ENCODE measurements at regions not wholly inside any gene's neighbourhood (a gene's known extent, or its start where the extent isn't known, plus 50 kb on each side); places are given as distances from the start of the nearest gene placed in this dataset.

DNA sequence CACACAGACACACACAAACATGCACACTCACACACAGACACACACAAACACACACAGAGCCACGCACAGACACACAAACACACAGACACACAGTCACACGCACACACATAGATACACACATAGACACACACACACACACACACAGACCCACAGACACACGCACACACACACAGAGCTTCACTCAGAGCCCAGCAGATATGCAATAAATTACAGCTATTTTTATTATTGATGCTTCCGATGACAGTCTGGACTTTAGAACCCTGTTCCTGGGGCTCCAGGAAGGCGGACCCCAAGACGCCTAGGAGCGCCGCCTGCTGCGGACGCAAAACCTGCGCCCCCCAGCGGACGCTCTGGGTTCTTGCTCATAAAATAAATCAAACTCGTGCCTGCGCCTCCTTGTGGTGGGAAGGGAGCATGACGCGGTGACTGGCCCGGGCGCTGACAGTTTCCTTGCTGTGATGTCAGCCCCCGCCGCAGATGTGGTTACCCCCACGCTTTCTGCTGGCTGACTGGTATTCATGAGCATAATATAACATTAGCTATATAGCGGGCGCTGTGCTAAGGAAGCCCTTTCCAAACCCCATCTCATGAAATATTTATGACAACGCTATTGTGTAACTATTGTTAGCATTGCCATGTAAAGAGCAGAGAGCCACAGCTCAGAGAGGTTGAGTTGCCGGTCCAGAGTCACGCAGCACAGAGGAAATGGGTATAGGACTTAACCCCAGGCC is 64.4 kb upstream of the TM9SF2 start:
- DNase-seq (peak; percentile 82 to 90), ATAC-seq (peak; percentile 77 to 90 (median 84))
- no peaks in the 10 kb centered on the region for H3K36me3 ChIP-seq (ENCODE audit: insufficient read depth in 1 of 2, low read depth in 1 of 2)
- H3K27me3 ChIP-seq (ENCODE audit: insufficient read depth in 3 of 3, low read length in 2 of 3): peaks cover 0 to 3% (median 0%) of the 10 kb centered on the region in 3 donors
- TF ChIP-seq CTCF (IDR thresholded peaks at IDR 0.05): peak; percentile 99
- WGBS, 3 donors: 14 to 18% (median 14%) methylated on average over 27 of the region's 27 CpGs
- peak overlapping the region; percentile 10 for H3K4me3 ChIP-seq
- no peaks in the 10 kb centered on the region for H3K4me1 ChIP-seq
- H3K9me3 ChIP-seq: no peaks in the 10 kb centered on the region
- H3K27ac ChIP-seq: no peak overlapping the region
- intact Hi-C loops (cut with DNase I): loop anchor here (1.0 to 2.0 kb wide), 3 partner anchors 168 to 258 kb away; no protein-coding TSS in a partner anchor

GRCh38 chr13:99439048-99439447 is 62.2 kb upstream of the TM9SF2 start:
- intact Hi-C loops (cut with DNase I): no loop called here
- no peak for TF ChIP-seq CTCF (IDR thresholded peaks at IDR 0.05)
- H3K4me3 ChIP-seq: no peak overlapping the region
- DNase-seq (no peak), ATAC-seq (no peak)
- no peaks in the 10 kb centered on the region for H3K9me3 ChIP-seq
- no peaks in the 10 kb centered on the region for H3K4me1 ChIP-seq
- WGBS, 3 donors: 71 to 72% (median 72%) methylated on average over 7 of the region's 7 CpGs
- peaks cover 0 to 3% (median 0%) of the 10 kb centered on the region in 3 donors for H3K27me3 ChIP-seq (ENCODE audit: insufficient read depth in 3 of 3, low read length in 2 of 3)
- no peak overlapping the region for H3K27ac ChIP-seq
- no peaks in the 10 kb centered on the region for H3K36me3 ChIP-seq (ENCODE audit: insufficient read depth in 1 of 2, low read depth in 1 of 2)

DNA sequence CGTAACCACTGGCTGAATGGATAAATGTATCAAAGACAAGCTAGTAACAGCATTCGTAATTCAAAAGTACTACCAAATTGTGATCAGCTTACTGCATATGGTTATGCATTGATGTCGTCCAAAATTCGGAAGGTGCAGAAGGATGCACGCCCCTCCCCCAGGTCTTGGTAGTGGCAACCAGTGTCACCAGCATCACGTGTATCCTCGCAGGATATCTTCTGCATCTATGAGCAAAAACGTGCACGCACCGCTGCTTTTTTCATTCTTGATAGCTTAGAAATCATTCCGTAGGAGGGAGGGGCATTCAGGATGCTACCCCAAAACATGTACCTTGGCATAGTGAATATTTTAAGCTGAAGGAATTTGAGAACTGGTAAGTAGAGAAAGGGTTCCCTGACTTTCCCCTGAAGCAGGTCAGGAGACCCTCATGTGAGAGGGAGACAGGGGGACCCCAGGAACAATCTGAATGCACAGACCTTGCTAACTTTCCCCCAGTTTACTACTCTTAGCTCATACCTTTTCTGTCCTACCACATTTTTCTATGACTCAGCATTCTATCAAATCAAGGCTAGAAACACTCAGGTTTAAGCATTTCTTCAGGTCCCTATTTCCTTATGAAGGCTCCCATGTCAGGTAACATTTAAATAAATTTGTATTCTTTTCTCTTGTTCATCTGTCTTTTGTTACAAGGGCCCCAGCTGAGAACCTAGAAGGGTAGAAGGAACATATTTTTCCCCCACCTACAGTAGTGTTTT is 61.2 kb upstream of the TM9SF2 start:
- intact Hi-C loops (cut with DNase I): loop anchor here (5.0 to 10.0 kb wide), 4 partner anchors 62 to 1075 kb away; partner anchors contain the start of gene TM9SF2 (in 1 of the 2)
- Histone ChIP-seq H3K4me3 (no peak overlapping the region), H3K27me3 (ENCODE audit: insufficient read depth in 3 of 3, low read length in 2 of 3) (peaks cover 0 to 3% (median 0%) of the 10 kb centered on the region in 3 donors), H3K9me3 (no peaks in the 10 kb centered on the region), H3K4me1 (no peaks in the 10 kb centered on the region), H3K27ac (no peak overlapping the region), H3K36me3 (ENCODE audit: insufficient read depth in 1 of 2, low read depth in 1 of 2) (no peaks in the 10 kb centered on the region)
- DNase-seq (no peak), ATAC-seq (no peak)
- no peak for TF ChIP-seq CTCF (IDR thresholded peaks at IDR 0.05)
- WGBS, 3 donors: 70 to 78% (median 76%) methylated on average over 11 of the region's 11 CpGs

DNA sequence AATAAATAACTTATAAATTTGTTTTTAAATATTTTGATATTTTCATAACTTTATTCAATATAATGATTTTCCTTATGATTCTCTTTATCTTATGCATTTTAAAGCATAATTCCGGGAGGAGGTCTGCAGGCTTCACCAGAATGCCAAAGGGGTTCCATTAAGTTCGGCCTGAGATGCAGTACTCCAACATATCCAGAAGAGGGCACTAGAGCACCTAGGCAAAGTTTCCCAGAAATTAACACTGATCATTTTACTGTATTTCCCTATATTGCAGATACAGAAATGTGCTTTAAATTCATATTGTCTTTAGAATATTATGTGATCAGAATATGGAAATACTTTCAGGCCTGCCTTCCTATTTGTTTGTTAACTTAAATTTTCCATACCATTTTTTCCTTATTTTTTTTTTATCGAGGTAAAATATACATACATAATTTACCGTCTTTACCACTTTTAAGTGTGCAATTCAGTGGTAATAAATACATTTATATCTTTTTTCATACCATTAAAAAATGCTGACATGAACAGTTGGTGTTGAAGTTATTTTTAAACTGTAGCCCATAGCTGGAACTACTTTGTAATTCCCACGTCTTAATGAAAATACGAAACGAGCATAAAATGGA is 58.9 kb upstream of the TM9SF2 start:
- H3K4me1 ChIP-seq: no peaks in the 10 kb centered on the region
- no peak for DNase-seq
- intact Hi-C loops (cut with DNase I): loop anchor here (5.0 to 10.0 kb wide), 4 partner anchors 60 to 1072 kb away; partner anchors contain the start of gene TM9SF2 (in 1 of the 2)

More for the DNA sequence above, 58.9 kb upstream of the TM9SF2 start:
- Histone ChIP-seq H3K36me3 (ENCODE audit: insufficient read depth in 1 of 2, low read depth in 1 of 2) (no peaks in the 10 kb centered on the region), H3K27me3 (ENCODE audit: insufficient read depth in 3 of 3, low read length in 2 of 3) (peaks cover 0 to 3% (median 0%) of the 10 kb centered on the region in 3 donors), H3K9me3 (no peaks in the 10 kb centered on the region), H3K27ac (no peak overlapping the region), H3K4me3 (no peak overlapping the region)
- peak; percentile 97 for TF ChIP-seq CTCF (IDR thresholded peaks at IDR 0.05)
- ATAC-seq: peak in 3 of 4 donors; percentile 63 to 75 (median 74)
- WGBS, 3 donors: 55 to 66% (median 62%) methylated on average over 7 of the region's 7 CpGs
